PC-9 (cell line): ENCODE measurements at regions not wholly inside any gene's neighbourhood (a gene's known extent, or its start where the extent isn't known, plus 50 kb on each side); places are given as distances from the start of the nearest gene placed in this dataset.

ENCODE experiments used
- BruUV-seq: library from RNA; stranded (reverse); fragments of 400-500 nt; replicated peaks from 2 replicates; lab custom pipeline; 2021; lab: Mats Ljungman, UMichigan
- CTCF ChIA-PET: fragments of 300-600 bp; sonication (Branson Sonifier 250); formaldehyde crosslinking; loops from one replicate; lab custom pipeline; 2022; ENCODE audit warnings: antibody characterized with exemption; lab: Charles Lee
- POLR2A ChIA-PET: fragments of 300-600 bp; sonication (Branson Sonifier 250); formaldehyde crosslinking; loops from one replicate; lab custom pipeline; 2022; ENCODE audit warnings: antibody characterized with exemption; ENCODE audit not compliant: unreplicated experiment; lab: Charles Lee
- DNase-seq, 2 experiments: peaks; one replicate each; pipeline versions ENCODE4 v3.0.0 to v3.0.0-alpha.2; 2015 to 2022; ENCODE audit warnings: mixed read lengths in 1 of 2
- H2AFZ ChIP-seq: fragments of 200-600 bp; sonication (generic); 2 replicates; pipeline ENCODE4 v1.8.1; 2017; ENCODE audit warnings: antibody characterized with exemption
- H3F3A ChIP-seq: fragments of 200-600 bp; sonication (generic); 2 replicates; pipeline ENCODE4 v1.8.1; 2017; ENCODE audit warnings: antibody characterized with exemption, mild to moderate bottlenecking, low read depth; ENCODE audit not compliant: insufficient read depth
- H3K27ac ChIP-seq: fragments of 200-600 bp; sonication (generic); 2 replicates; pipeline ENCODE4 v1.6.1; 2016; ENCODE audit warnings: mixed run types
- H3K27me3 ChIP-seq: fragments of 200-600 bp; sonication (generic); 2 replicates; pipeline ENCODE4 v1.6.1; 2016; ENCODE audit warnings: low read depth, mixed run types; ENCODE audit not compliant: insufficient read depth
- H3K36me3 ChIP-seq: fragments of 200-600 bp; sonication (generic); 2 replicates; pipeline ENCODE4 v1.6.1; 2016; ENCODE audit warnings: low read depth, mixed run types
- H3K4me1 ChIP-seq: fragments of 200-600 bp; sonication (generic); replicated peaks from 2 replicates; pipeline ENCODE4 v1.6.1; 2016; ENCODE audit warnings: mixed run types; ENCODE audit not compliant: insufficient read depth
- H3K4me2 ChIP-seq: fragments of 200-600 bp; sonication (generic); 2 replicates; pipeline ENCODE4 v1.6.1; 2017; ENCODE audit warnings: mixed run types
- H3K4me3 ChIP-seq: fragments of 200-600 bp; sonication (generic); 2 replicates; pipeline ENCODE4 v1.6.1; 2016; ENCODE audit warnings: mixed run types
- H3K79me2 ChIP-seq: fragments of 200-600 bp; sonication (generic); 2 replicates; pipeline ENCODE4 v1.6.1; 2017; ENCODE audit warnings: low read depth, mixed run types
- H3K9me2 ChIP-seq: fragments of 200-600 bp; sonication (generic); 2 replicates; pipeline ENCODE4 v1.8.1; 2017; ENCODE audit warnings: mild to moderate bottlenecking; ENCODE audit not compliant: insufficient read depth
- H3K9me3 ChIP-seq: fragments of 200-600 bp; sonication (generic); 2 replicates; pipeline ENCODE4 v1.8.1; 2016; ENCODE audit warnings: low read depth; ENCODE audit not compliant: insufficient read depth
- H4K20me1 ChIP-seq: fragments of 200-600 bp; sonication (generic); 2 replicates; pipeline ENCODE4 v1.8.1; 2017; ENCODE audit not compliant: insufficient read depth
- EZH2 ChIP-seq: fragments of 200-600 bp; sonication (generic); IDR thresholded peaks from 2 replicates; pipeline ENCODE4 v1.8.0; 2017; ENCODE audit warnings: antibody characterized with exemption, low read depth
- intact Hi-C: fragments of 100-400 bp; cut with micrococcal nuclease; formaldehyde crosslinking; loops from one replicate; pipeline ENCODE4 v1.10.0; 2022; ENCODE audit not compliant: unreplicated experiment
- TF ChIP-seq, protein P1 (sequence below): fragments of 200-600 bp; sonication (generic); conservative IDR thresholded peaks from 2 replicates; pipeline ENCODE4 v1.6.1; 2017; ENCODE audit warnings: mixed run types, antibody characterized with exemption, mild to moderate bottlenecking, moderate library complexity

GRCh38 chr18:44450226-44450625 is 230.5 kb upstream of the SETBP1 start:
- no peaks in the 10 kb centered on the region for H3K4me1 ChIP-seq
- intact Hi-C loops: no loop called here
- H3K36me3 ChIP-seq: no peaks in the 10 kb centered on the region
- CTCF ChIA-PET: no interaction called here
- no peak overlapping the region for H2AFZ ChIP-seq
- no peaks in the 10 kb centered on the region for H3K27me3 ChIP-seq
- DNase-seq: no peak
- no peak for TF ChIP-seq EZH2
- TF ChIP-seq, protein P1, sequence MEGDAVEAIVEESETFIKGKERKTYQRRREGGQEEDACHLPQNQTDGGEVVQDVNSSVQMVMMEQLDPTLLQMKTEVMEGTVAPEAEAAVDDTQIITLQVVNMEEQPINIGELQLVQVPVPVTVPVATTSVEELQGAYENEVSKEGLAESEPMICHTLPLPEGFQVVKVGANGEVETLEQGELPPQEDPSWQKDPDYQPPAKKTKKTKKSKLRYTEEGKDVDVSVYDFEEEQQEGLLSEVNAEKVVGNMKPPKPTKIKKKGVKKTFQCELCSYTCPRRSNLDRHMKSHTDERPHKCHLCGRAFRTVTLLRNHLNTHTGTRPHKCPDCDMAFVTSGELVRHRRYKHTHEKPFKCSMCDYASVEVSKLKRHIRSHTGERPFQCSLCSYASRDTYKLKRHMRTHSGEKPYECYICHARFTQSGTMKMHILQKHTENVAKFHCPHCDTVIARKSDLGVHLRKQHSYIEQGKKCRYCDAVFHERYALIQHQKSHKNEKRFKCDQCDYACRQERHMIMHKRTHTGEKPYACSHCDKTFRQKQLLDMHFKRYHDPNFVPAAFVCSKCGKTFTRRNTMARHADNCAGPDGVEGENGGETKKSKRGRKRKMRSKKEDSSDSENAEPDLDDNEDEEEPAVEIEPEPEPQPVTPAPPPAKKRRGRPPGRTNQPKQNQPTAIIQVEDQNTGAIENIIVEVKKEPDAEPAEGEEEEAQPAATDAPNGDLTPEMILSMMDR: no peak
- no TSS peak for BruUV-seq
- H3K9me2 ChIP-seq: peaks cover 3% of the 10 kb centered on the region; the same call in 1 of the 2 replicates
- POLR2A ChIA-PET: no interaction called here
- H3F3A ChIP-seq: no peaks in the 10 kb centered on the region
- no peak overlapping the region for H3K4me3 ChIP-seq
- H3K9me3 ChIP-seq: no peaks in the 10 kb centered on the region
- no peaks in the 10 kb centered on the region for H4K20me1 ChIP-seq
- no peaks in the 10 kb centered on the region for H3K79me2 ChIP-seq
- H3K4me2 ChIP-seq: no peak overlapping the region
- no peak overlapping the region for H3K27ac ChIP-seq

GRCh38 chr18:44452346-44452745 is 228.3 kb upstream of the SETBP1 start:
- no peaks in the 10 kb centered on the region for H4K20me1 ChIP-seq
- no peak overlapping the region for H3K27ac ChIP-seq
- no peak for TF ChIP-seq EZH2
- TF ChIP-seq, protein P1: no peak
- no peaks in the 10 kb centered on the region for H3K79me2 ChIP-seq
- DNase-seq: no peak
- H3K4me3 ChIP-seq: no peak overlapping the region
- no peak overlapping the region for H2AFZ ChIP-seq
- no TSS peak for BruUV-seq
- no peaks in the 10 kb centered on the region for H3K4me1 ChIP-seq
- no peaks in the 10 kb centered on the region for H3K36me3 ChIP-seq
- intact Hi-C loops: no loop called here
- CTCF ChIA-PET: no interaction called here
- H3K9me3 ChIP-seq: no peaks in the 10 kb centered on the region
- H3K4me2 ChIP-seq: no peak overlapping the region
- POLR2A ChIA-PET: no interaction called here
- H3K27me3 ChIP-seq: no peaks in the 10 kb centered on the region
- peaks cover 3% of the 10 kb centered on the region; the same call in 1 of the 2 replicates for H3K9me2 ChIP-seq
- no peaks in the 10 kb centered on the region for H3F3A ChIP-seq

GRCh38 chr18:44453505-44453904 is 227.2 kb upstream of the SETBP1 start:
- H3K9me2 ChIP-seq: peaks cover 3% of the 10 kb centered on the region; the same call in 1 of the 2 replicates
- no peaks in the 10 kb centered on the region for H3F3A ChIP-seq
- no peak overlapping the region for H3K4me3 ChIP-seq
- TF ChIP-seq EZH2: no peak
- TF ChIP-seq, protein P1: no peak
- no peaks in the 10 kb centered on the region for H4K20me1 ChIP-seq
- H3K27ac ChIP-seq: no peak overlapping the region
- H3K9me3 ChIP-seq: no peaks in the 10 kb centered on the region
- no peaks in the 10 kb centered on the region for H3K36me3 ChIP-seq
- no peak overlapping the region for H3K4me2 ChIP-seq
- H2AFZ ChIP-seq: no peak overlapping the region
- no peaks in the 10 kb centered on the region for H3K4me1 ChIP-seq
- no peak for DNase-seq
- BruUV-seq: no TSS peak
- H3K79me2 ChIP-seq: no peaks in the 10 kb centered on the region
- intact Hi-C loops: no loop called here
- no peaks in the 10 kb centered on the region for H3K27me3 ChIP-seq
- ChIA-PET POLR2A (no interaction called here), CTCF (no interaction called here)
